ENCODE measurements at regions not wholly inside any gene's neighbourhood (a gene's known extent, or its start where the extent isn't known, plus 50 kb on each side); places are given as distances from the start of the nearest gene placed in this dataset.

- H3K36me3 ChIP-seq (ENCODE audit: control insufficient read depth in 1 of 2, insufficient read depth in 2 of 2, low read length in 2 of 2) = no peaks in the 10 kb centered on the region
- ChIA-PET CTCF (no interaction called here), RAD21 (ENCODE audit: low non-redundant PET in 1 of 2, low total read pairs in 2 of 2, uncharacterized antibody in 2 of 2, unreplicated experiment in 2 of 2) (no interaction called here), POLR2A (no interaction called here)
- ATAC-seq = no peak
- H3K9me2 ChIP-seq (ENCODE audit: insufficient read depth) = no peaks in the 10 kb centered on the region
- no peaks in the 10 kb centered on the region for H4K20me1 ChIP-seq (ENCODE audit: insufficient read depth)
- no TSS peak for BruUV-seq (replicated peaks)
- no peak overlapping the region for H3K27ac ChIP-seq (ENCODE audit: low read depth, low read length)
- no peak overlapping the region for H2AFZ ChIP-seq (ENCODE audit: low read depth, low read length, poor library complexity, severe bottlenecking)
- no peak overlapping the region for H3K9ac ChIP-seq (ENCODE audit: low read length)
- TF ChIP-seq ATF3 (IDR thresholded peaks at IDR 0.05) (no peak), EGR1 (IDR thresholded peaks at IDR 0.05; ENCODE audit: low read depth) (no peak), CEBPB (IDR thresholded peaks at IDR 0.05; ENCODE audit: low read depth) (no peak), SRF (IDR thresholded peaks at IDR 0.05; ENCODE audit: low read depth) (no peak), ZNF274 (IDR thresholded peaks at IDR 0.05; ENCODE audit: low read depth, low read length) (no peak), ZFX (IDR thresholded peaks at IDR 0.05) (no peak), FOSL1 (IDR thresholded peaks at IDR 0.05; ENCODE audit: low read depth) (no peak), SP1 (IDR thresholded peaks at IDR 0.05; ENCODE audit: low read depth) (no peak), EZH2 (IDR thresholded peaks at IDR 0.05) (no peak), YY1 (IDR thresholded peaks at IDR 0.05; ENCODE audit: extremely low read depth, insufficient replicate concordance, low read depth, low read length) (no peak), ZBTB33 (IDR thresholded peaks at IDR 0.05; ENCODE audit: extremely low read depth, insufficient replicate concordance, low read length) (no peak), SIN3A (IDR thresholded peaks at IDR 0.05; ENCODE audit: low read depth) (no peak)
- intact Hi-C loops (cut with micrococcal nuclease) = no loop called here
- H3K4me3 ChIP-seq (replicated peaks in 1 of 2; ENCODE audit: low read depth in 1 of 2, low read length in 2 of 2) = no peak overlapping the region
- H3K27me3 ChIP-seq (ENCODE audit: insufficient read depth, low read length) = no peaks in the 10 kb centered on the region
- no peaks in the 10 kb centered on the region for H3K79me2 ChIP-seq (ENCODE audit: insufficient read depth, low read length)
- H3K4me1 ChIP-seq (ENCODE audit: control insufficient read depth in 1 of 2, insufficient read depth in 2 of 2, low read length in 2 of 2) = no peaks in the 10 kb centered on the region
- H3K4me2 ChIP-seq (ENCODE audit: low read length) = no peak overlapping the region
- no peak for DNase-seq (ENCODE audit: low read depth, low spot score)
- H3K9me3 ChIP-seq (ENCODE audit: control insufficient read depth in 1 of 2, insufficient read depth in 1 of 2, low read depth in 1 of 2, low read length in 2 of 2) = no peaks in the 10 kb centered on the region
Measured at GRCh38 chr4:107166181-107166580, 130.1 kb upstream of the DKK2 start.
